K562 (cell line): ENCODE measurements at regions not wholly inside any gene's neighbourhood (a gene's known extent, or its start where the extent isn't known, plus 50 kb on each side); places are given as distances from the start of the nearest gene placed in this dataset.

Source experiments
- ATAC-seq: fragments of 200-7000 bp; cut with Tn5 transposase; 3 replicates; pipeline ENCODE4 v1.9.1; 2020; ENCODE audit warnings: moderate library complexity
- BruUV-seq: library from RNA; stranded (reverse); fragments of 400-500 nt; replicated peaks from 2 replicates; lab custom pipeline; 2021; lab: Mats Ljungman, UMichigan
- CTCF ChIA-PET: fragments of 300-600 bp; formaldehyde crosslinking; extraction: SDS; loops from one replicate; lab custom pipeline; 2021; ENCODE audit warnings: low intra/inter-chr PET ratio; lab: Yijun Ruan, JAX
- POLR2A ChIA-PET: fragments of 300-600, 350-650 bp; sonication (Branson Sonifier 250); formaldehyde crosslinking; extraction: SDS; loops from one replicate; lab custom pipeline; 2021; ENCODE audit warnings: antibody characterized with exemption, inconsistent platforms; lab: Yijun Ruan, JAX
- DNase-seq, 4 experiments: peaks; one replicate each; pipeline versions ENCODE4 v3.0.0 to v3.0.0-alpha.2; 2011 to 2018; ENCODE audit warnings: low spot score in 3 of 4, mixed read lengths in 3 of 4; ENCODE audit errors: extremely low read depth in 1 of 4
- FAIRE-seq: peaks from 2 replicates; lab custom pipeline; 2011; peaks lifted over from hg19 to GRCh38; lab: Jason Lieb, UNC
- H2AFZ ChIP-seq: 2 replicates; pipeline ENCODE4 v1.6.0; 2011; ENCODE audit warnings: low read depth, low read length, control low read depth, inconsistent platforms
- H3K27ac ChIP-seq: fragments of 200-600 bp; 3 replicates; pipeline ENCODE4 v1.8.0; 2011; ENCODE audit warnings: low read depth, mild to moderate bottlenecking, control low read depth, inconsistent platforms, low read length, moderate library complexity, mixed read lengths; ENCODE audit errors: extremely low read depth
- H3K27me3 ChIP-seq, 2 experiments: fragments of 300-600 bp in 1 of 2; 2 replicates in 1 of 2; 3 replicates in 1 of 2; pipeline versions ENCODE4 v1.6.0 to v1.8.0; 2011; ENCODE audit warnings: inconsistent platforms in 2 of 2, low read length in 2 of 2, mild to moderate bottlenecking in 1 of 2, mixed read lengths in 1 of 2, moderate library complexity in 1 of 2; ENCODE audit not compliant: control insufficient read depth in 2 of 2, insufficient read depth in 2 of 2
- H3K36me3 ChIP-seq: fragments of 300-600 bp; 3 replicates; pipeline ENCODE4 v1.8.0; 2011; ENCODE audit warnings: mild to moderate bottlenecking, low read length, inconsistent platforms; ENCODE audit not compliant: control insufficient read depth, insufficient read depth
- H3K4me1 ChIP-seq, 2 experiments: fragments of 200-600 bp in 1 of 2; replicated peaks in 1 of 2; 2 replicates in 1 of 2; 3 replicates in 1 of 2; pipeline versions ENCODE4 v1.5.1 to v1.8.0; 2011; ENCODE audit warnings: inconsistent platforms in 2 of 2, low read length in 2 of 2, mild to moderate bottlenecking in 1 of 2, mixed read lengths in 1 of 2, moderate library complexity in 1 of 2; ENCODE audit not compliant: control insufficient read depth in 2 of 2, insufficient read depth in 2 of 2
- H3K4me2 ChIP-seq: 2 replicates; pipeline ENCODE4 v1.6.1; 2011; ENCODE audit warnings: low read length, control low read depth, inconsistent platforms, mixed read lengths; ENCODE audit not compliant: insufficient read depth
- H3K4me3 ChIP-seq: fragments of 200-600 bp; sonication (generic), shearing (Covaris generic); 2 replicates; pipeline ENCODE4 v1.5.1; 2016; ENCODE audit warnings: control low read depth, inconsistent platforms
- H3K79me2 ChIP-seq: fragments of 200-600 bp; 3 replicates; pipeline ENCODE4 v1.8.0; 2011; ENCODE audit warnings: low read length, inconsistent platforms; ENCODE audit not compliant: control insufficient read depth, insufficient read depth
- H3K9ac ChIP-seq, 2 experiments: 2 replicates each; pipeline versions ENCODE4 v1.6.0 to v1.6.1; 2011; ENCODE audit warnings: low read depth in 2 of 2, low read length in 2 of 2, control low read depth in 1 of 2, inconsistent platforms in 1 of 2, mild to moderate bottlenecking in 1 of 2, mixed read lengths in 1 of 2; ENCODE audit not compliant: insufficient read depth in 1 of 2
- H3K9me1 ChIP-seq: one replicate; pipeline ENCODE4 v1.6.0; 2011; ENCODE audit warnings: inconsistent platforms, mild to moderate bottlenecking, low read length, moderate library complexity; ENCODE audit not compliant: control insufficient read depth, insufficient read depth
- H3K9me3 ChIP-seq: replicated peaks from 2 replicates; pipeline ENCODE4 v1.5.1; 2011; ENCODE audit warnings: low read depth, low read length, inconsistent platforms; ENCODE audit not compliant: control insufficient read depth, insufficient read depth
- H4K20me1 ChIP-seq: replicated peaks from 2 replicates; pipeline ENCODE4 v1.6.1; 2011; ENCODE audit warnings: low read length, inconsistent platforms, mixed read lengths; ENCODE audit not compliant: control insufficient read depth, insufficient read depth
- NRF1 ChIP-seq, 2 experiments: fragments of 450-650 bp; IDR thresholded peaks in 1 of 2; conservative IDR thresholded peaks in 1 of 2; 2 replicates each; pipeline ENCODE4 v1.6.1; 2014; ENCODE audit warnings: mild to moderate bottlenecking in 2 of 2
- WGBS: fragments of 100-300 bp; shearing (Covaris generic); methylation state at CpG from one replicate; pipeline ENCODE4 v1.1.6; 2016; ENCODE audit warnings: low coverage, mixed read lengths; ENCODE audit not compliant: insufficient coverage; ENCODE audit errors: missing lambda C conversion rate; 5-methylcytosine and 5-hydroxymethylcytosine counted together
- in situ Hi-C: fragments of 300-500 bp; cut with MboI; formaldehyde crosslinking; loops from 4 replicates; pipeline ENCODE4 v1.15.0; 2018; ENCODE audit warnings: inconsistent platforms, mixed read lengths
- intact Hi-C: fragments of 100-400 bp; cut with micrococcal nuclease; formaldehyde crosslinking; loops from 2 replicates; pipeline ENCODE4 v1.14.2; 2022
- TF ChIP-seq, protein P1 (sequence below): sonication (generic); formaldehyde crosslinking; IDR thresholded peaks from 2 replicates; pipeline ENCODE4 v1.8.1; 2023; ENCODE audit warnings: mild to moderate bottlenecking, missing genetic modification reagents

DNA sequence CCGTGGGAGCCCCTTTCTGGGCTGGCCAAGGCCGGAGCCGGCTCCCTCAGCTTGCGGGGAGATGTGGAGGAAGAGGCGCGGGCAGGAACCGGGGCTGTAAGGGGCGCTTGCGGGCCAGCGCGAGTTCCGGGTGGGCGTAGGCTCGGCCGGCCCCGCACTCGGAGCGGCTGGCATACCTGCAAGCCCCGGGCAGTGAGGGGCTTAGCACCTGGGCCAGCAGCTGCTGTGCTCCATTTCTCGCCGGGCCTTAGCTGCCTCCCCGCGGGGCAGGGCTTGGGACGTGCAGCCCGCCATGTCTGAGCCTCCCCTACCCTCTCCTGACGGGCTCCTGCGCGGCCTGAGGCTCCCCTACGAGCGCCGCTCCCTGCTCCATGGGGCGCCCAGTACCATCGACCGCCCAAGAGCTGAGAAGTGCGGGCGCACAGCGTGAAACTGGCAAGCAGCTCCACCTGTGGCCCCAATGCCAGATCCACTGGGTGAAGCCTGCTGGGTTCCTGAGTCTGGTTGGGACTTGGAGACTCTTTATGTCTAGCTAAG, 82.8 kb upstream of the E2F3 start:
- H3K27ac ChIP-seq = no peak overlapping the region
- 85% methylated on average over 36 of the region's 37 CpGs for WGBS
- peaks cover 9% of the 10 kb centered on the region; the same call in 1 of the 2 replicates for H3K9me3 ChIP-seq
- no peak overlapping the region for H2AFZ ChIP-seq
- in situ Hi-C loops = no loop called here
- no peaks in the 10 kb centered on the region for H4K20me1 ChIP-seq
- no peak overlapping the region for H3K4me3 ChIP-seq
- no peak overlapping the region for H3K9ac ChIP-seq
- H3K79me2 ChIP-seq = no peaks in the 10 kb centered on the region
- POLR2A ChIA-PET = no interaction called here
- H3K4me2 ChIP-seq = no peak overlapping the region
- H3K4me1 ChIP-seq = peaks cover 0 to 4% of the 10 kb centered on the region in 2 experiments; a peak in 1 of 5 replicates
- ATAC-seq (no peak), FAIRE-seq (no peak), DNase-seq (no peak)
- BruUV-seq = no TSS peak
- intact Hi-C loops = no loop called here
- no peaks in the 10 kb centered on the region for H3K27me3 ChIP-seq
- H3K9me1 ChIP-seq = no peaks in the 10 kb centered on the region
- TF ChIP-seq, protein P1, sequence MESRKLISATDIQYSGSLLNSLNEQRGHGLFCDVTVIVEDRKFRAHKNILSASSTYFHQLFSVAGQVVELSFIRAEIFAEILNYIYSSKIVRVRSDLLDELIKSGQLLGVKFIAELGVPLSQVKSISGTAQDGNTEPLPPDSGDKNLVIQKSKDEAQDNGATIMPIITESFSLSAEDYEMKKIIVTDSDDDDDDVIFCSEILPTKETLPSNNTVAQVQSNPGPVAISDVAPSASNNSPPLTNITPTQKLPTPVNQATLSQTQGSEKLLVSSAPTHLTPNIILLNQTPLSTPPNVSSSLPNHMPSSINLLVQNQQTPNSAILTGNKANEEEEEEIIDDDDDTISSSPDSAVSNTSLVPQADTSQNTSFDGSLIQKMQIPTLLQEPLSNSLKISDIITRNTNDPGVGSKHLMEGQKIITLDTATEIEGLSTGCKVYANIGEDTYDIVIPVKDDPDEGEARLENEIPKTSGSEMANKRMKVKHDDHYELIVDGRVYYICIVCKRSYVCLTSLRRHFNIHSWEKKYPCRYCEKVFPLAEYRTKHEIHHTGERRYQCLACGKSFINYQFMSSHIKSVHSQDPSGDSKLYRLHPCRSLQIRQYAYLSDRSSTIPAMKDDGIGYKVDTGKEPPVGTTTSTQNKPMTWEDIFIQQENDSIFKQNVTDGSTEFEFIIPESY (CRISPR knock-in tag) = peak; percentile 53; the same call in 1 of the 2 replicates
- no peak for TF ChIP-seq NRF1 (conservative IDR thresholded peaks at IDR 0.05 in 1 of 2, IDR thresholded peaks at IDR 0.05 in 1 of 2)
- no peaks in the 10 kb centered on the region for H3K36me3 ChIP-seq
- CTCF ChIA-PET = no interaction called here
